ENCODE measurements at regions not wholly inside any gene's neighbourhood (a gene's known extent, or its start where the extent isn't known, plus 50 kb on each side); places are given as distances from the start of the nearest gene placed in this dataset.
"Not testable (repeated sequence)": the region's sequence is repeated elsewhere in the genome, so short reads cannot be mapped to it uniquely, and the experiment has no call there.

DNA sequence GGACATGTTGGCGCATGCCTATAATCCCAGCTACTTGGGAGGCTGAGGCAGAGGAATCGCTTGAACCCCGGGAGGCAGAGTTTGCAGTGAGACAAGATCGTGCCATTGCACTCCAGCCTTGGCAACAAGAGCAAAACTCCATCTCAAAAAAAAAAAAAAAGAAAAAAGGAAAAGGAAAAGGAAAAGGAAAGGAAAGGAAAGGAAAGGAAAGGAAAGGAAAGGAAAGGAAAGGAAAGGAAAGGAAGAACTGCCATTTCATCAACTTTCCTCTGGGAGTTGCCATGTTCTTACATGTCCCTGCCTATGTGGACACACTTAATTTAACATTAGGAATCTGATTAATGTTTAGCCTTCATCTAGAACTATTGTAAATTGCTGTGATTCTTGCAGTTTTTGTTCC lies 287.9 kb upstream of the LRP1B start:
- CTCF ChIA-PET, H3K4me1 Mint-ChIP-seq: not testable (repeated sequence)

GRCh38 chr2:142416996-142417395 lies 286.2 kb upstream of the LRP1B start:
- DNase-seq, result no peak
- CTCF ChIA-PET, result no interaction called here
- ATAC-seq, result no peak
- no peaks in the 10 kb centered on the region for H3K9me3 Mint-ChIP-seq (ENCODE audit: low read depth)
- H3K4me3 Mint-ChIP-seq, result no peak overlapping the region
- no peaks in the 10 kb centered on the region for H3K27me3 Mint-ChIP-seq
- H3K4me1 Mint-ChIP-seq, result no peaks in the 10 kb centered on the region
- no peak overlapping the region for H3K27ac Mint-ChIP-seq
- H3K36me3 Mint-ChIP-seq, result no peaks in the 10 kb centered on the region

More for the DNA sequence above, 287.9 kb upstream of the LRP1B start:
- not testable (repeated sequence) for H3K27ac Mint-ChIP-seq; H3K4me3 Mint-ChIP-seq; ATAC-seq; DNase-seq; H3K36me3 Mint-ChIP-seq; H3K27me3 Mint-ChIP-seq; H3K9me3 Mint-ChIP-seq (ENCODE audit: low read depth)

GRCh38 chr2:142415461-142415860 lies 284.6 kb upstream of the LRP1B start:
- no peaks in the 10 kb centered on the region for H3K36me3 Mint-ChIP-seq
- CTCF ChIA-PET, result no interaction called here
- DNase-seq (no peak), ATAC-seq (no peak)
- H3K9me3 Mint-ChIP-seq (ENCODE audit: low read depth), result no peaks in the 10 kb centered on the region
- H3K4me3 Mint-ChIP-seq, result no peak overlapping the region
- no peaks in the 10 kb centered on the region for H3K27me3 Mint-ChIP-seq
- H3K27ac Mint-ChIP-seq, result no peak overlapping the region
- H3K4me1 Mint-ChIP-seq, result no peaks in the 10 kb centered on the region

GRCh38 chr2:142398212-142398611 lies 267.4 kb upstream of the LRP1B start:
- Mint-ChIP-seq H3K4me1 (no peaks in the 10 kb centered on the region), H3K36me3 (no peaks in the 10 kb centered on the region), H3K27ac (no peak overlapping the region), H3K9me3 (ENCODE audit: low read depth) (peaks cover 15% of the 10 kb centered on the region), H3K4me3 (no peak overlapping the region), H3K27me3 (no peaks in the 10 kb centered on the region)
- no peak for ATAC-seq
- DNase-seq, result no peak
- CTCF ChIA-PET, result no interaction called here

- no peak for ATAC-seq
- H3K4me3 Mint-ChIP-seq, result no peak overlapping the region
- H3K4me1 Mint-ChIP-seq, result no peaks in the 10 kb centered on the region
- H3K36me3 Mint-ChIP-seq, result no peaks in the 10 kb centered on the region
- no peak for DNase-seq
- peaks cover 15% of the 10 kb centered on the region for H3K9me3 Mint-ChIP-seq (ENCODE audit: low read depth)
- H3K27ac Mint-ChIP-seq, result no peak overlapping the region
- no peaks in the 10 kb centered on the region for H3K27me3 Mint-ChIP-seq
- CTCF ChIA-PET, result no interaction called here
These were observed 264.5 kb upstream of the LRP1B start for GRCh38 chr2:142395291-142395690.

GRCh38 chr2:142380372-142380771 lies 249.6 kb upstream of the LRP1B start:
- no peaks in the 10 kb centered on the region for H3K4me1 Mint-ChIP-seq
- H3K27me3 Mint-ChIP-seq, result no peaks in the 10 kb centered on the region
- no peak for ATAC-seq
- H3K36me3 Mint-ChIP-seq, result no peaks in the 10 kb centered on the region
- CTCF ChIA-PET, result no interaction called here
- no peak overlapping the region for H3K4me3 Mint-ChIP-seq
- no peaks in the 10 kb centered on the region for H3K9me3 Mint-ChIP-seq (ENCODE audit: low read depth)
- H3K27ac Mint-ChIP-seq, result no peak overlapping the region
- DNase-seq, result no peak

GRCh38 chr2:142362069-142362468 lies 231.3 kb upstream of the LRP1B start:
- H3K36me3 Mint-ChIP-seq; H3K27me3 Mint-ChIP-seq; DNase-seq; H3K27ac Mint-ChIP-seq; CTCF ChIA-PET; H3K9me3 Mint-ChIP-seq (ENCODE audit: low read depth); ATAC-seq; H3K4me1 Mint-ChIP-seq; H3K4me3 Mint-ChIP-seq: not testable (repeated sequence)

DNA sequence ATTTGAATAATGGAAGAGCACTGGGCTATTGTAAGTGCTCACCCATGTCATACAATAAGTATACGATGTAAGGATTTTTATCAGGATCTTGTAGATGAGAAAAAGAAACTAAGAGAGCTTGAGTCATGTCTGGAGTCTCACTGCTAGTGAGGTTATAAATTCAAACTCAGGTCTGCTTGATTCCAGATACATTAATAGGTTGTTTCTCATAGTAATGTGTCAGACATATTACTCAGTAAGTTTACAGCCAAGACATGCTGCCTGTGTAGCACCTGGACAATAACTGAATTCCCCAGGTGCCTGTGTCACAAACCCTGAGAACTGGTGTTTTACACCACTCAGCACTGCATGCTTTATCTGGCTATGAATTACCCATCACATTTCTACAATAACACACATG lies 216.9 kb upstream of the LRP1B start:
- CTCF ChIA-PET, result no interaction called here

GRCh38 chr2:142339261-142339660 lies 208.4 kb upstream of the LRP1B start:
- Mint-ChIP-seq H3K36me3 (no peaks in the 10 kb centered on the region), H3K4me1 (no peaks in the 10 kb centered on the region), H3K9me3 (ENCODE audit: low read depth) (peaks cover 16% of the 10 kb centered on the region), H3K27ac (no peak overlapping the region), H3K27me3 (no peaks in the 10 kb centered on the region), H3K4me3 (no peak overlapping the region)
- CTCF ChIA-PET, result no interaction called here
- ATAC-seq (no peak), DNase-seq (no peak)

More for the DNA sequence above, 216.9 kb upstream of the LRP1B start:
- no peaks in the 10 kb centered on the region for H3K4me1 Mint-ChIP-seq
- H3K27me3 Mint-ChIP-seq, result no peaks in the 10 kb centered on the region
- no peak overlapping the region for H3K27ac Mint-ChIP-seq
- H3K4me3 Mint-ChIP-seq, result no peak overlapping the region
- peaks cover 4% of the 10 kb centered on the region for H3K9me3 Mint-ChIP-seq (ENCODE audit: low read depth)
- H3K36me3 Mint-ChIP-seq, result no peaks in the 10 kb centered on the region
- ATAC-seq (no peak), DNase-seq (no peak)

DNA sequence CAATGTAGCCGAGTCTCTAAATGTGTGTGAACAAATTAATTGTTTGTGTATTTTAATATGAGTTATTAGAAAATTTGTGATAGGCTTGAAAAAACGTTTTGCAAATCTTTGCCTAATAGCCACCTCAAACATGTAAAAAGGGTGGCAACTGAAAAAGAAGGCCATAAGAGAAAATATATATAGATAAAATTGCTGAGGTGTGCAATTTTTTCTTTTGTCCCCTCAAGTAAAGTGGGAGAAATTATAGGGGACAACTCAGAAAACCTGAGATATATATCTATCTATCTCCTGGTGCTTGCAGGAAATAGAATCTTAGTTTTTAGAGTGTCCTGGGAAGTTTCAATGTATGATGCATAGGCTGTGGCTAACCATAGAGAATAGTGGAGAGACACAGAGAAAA lies 201.4 kb upstream of the LRP1B start:
- Mint-ChIP-seq H3K4me1 (no peaks in the 10 kb centered on the region), H3K27ac (no peak overlapping the region), H3K27me3 (no peaks in the 10 kb centered on the region), H3K4me3 (no peak overlapping the region), H3K36me3 (no peaks in the 10 kb centered on the region), H3K9me3 (ENCODE audit: low read depth) (peaks cover 5% of the 10 kb centered on the region)
- ATAC-seq (no peak), DNase-seq (no peak)
- CTCF ChIA-PET, result no interaction called here

- CTCF ChIA-PET, result no interaction called here
- Mint-ChIP-seq H3K27ac (no peak overlapping the region), H3K4me1 (no peaks in the 10 kb centered on the region), H3K36me3 (no peaks in the 10 kb centered on the region), H3K4me3 (no peak overlapping the region), H3K9me3 (ENCODE audit: low read depth) (peaks cover 5% of the 10 kb centered on the region), H3K27me3 (no peaks in the 10 kb centered on the region)
- DNase-seq (no peak), ATAC-seq (no peak)
These were observed 199.6 kb upstream of the LRP1B start for GRCh38 chr2:142330458-142330857.

GRCh38 chr2:142325870-142326269 lies 195.1 kb upstream of the LRP1B start:
- Mint-ChIP-seq H3K4me3 (no peak overlapping the region), H3K27me3 (no peaks in the 10 kb centered on the region), H3K27ac (no peak overlapping the region), H3K9me3 (ENCODE audit: low read depth) (no peaks in the 10 kb centered on the region), H3K36me3 (no peaks in the 10 kb centered on the region), H3K4me1 (no peaks in the 10 kb centered on the region)
- DNase-seq (no peak), ATAC-seq (no peak)
- CTCF ChIA-PET, result no interaction called here

GRCh38 chr2:142323206-142323605 lies 192.4 kb upstream of the LRP1B start:
- CTCF ChIA-PET, result no interaction called here
- no peak for ATAC-seq
- no peak overlapping the region for H3K27ac Mint-ChIP-seq
- H3K27me3 Mint-ChIP-seq, result no peaks in the 10 kb centered on the region
- DNase-seq, result no peak
- H3K4me3 Mint-ChIP-seq, result no peak overlapping the region
- H3K36me3 Mint-ChIP-seq, result no peaks in the 10 kb centered on the region
- no peaks in the 10 kb centered on the region for H3K4me1 Mint-ChIP-seq
- peaks cover 2% of the 10 kb centered on the region for H3K9me3 Mint-ChIP-seq (ENCODE audit: low read depth)

- CTCF ChIA-PET, result no interaction called here
- no peak overlapping the region for H3K4me3 Mint-ChIP-seq
- H3K27ac Mint-ChIP-seq, result no peak overlapping the region
- ATAC-seq, result no peak
- no peaks in the 10 kb centered on the region for H3K36me3 Mint-ChIP-seq
- H3K4me1 Mint-ChIP-seq, result no peaks in the 10 kb centered on the region
- H3K9me3 Mint-ChIP-seq (ENCODE audit: low read depth), result peaks cover 4% of the 10 kb centered on the region
- no peaks in the 10 kb centered on the region for H3K27me3 Mint-ChIP-seq
- no peak for DNase-seq
These were observed 191.0 kb upstream of the LRP1B start for GRCh38 chr2:142321706-142322280.

DNA sequence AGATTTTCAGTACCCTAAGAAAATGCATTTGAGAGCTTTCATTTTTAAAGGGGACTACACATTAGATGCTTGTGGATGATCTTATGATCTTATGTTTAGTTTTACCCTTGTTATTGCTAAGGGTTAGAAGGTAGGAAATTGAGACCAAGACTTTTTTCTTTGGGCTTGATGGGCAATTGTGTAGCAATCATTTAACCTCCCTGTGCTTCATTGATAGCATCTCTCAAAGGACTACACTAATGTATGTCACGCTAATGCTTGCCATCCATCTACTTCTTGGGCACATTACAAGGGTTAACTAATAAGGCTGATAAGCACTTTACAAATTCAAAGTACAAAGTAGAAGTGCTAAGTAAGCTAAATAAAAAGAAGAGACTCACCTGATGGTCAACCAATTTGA lies 189.3 kb upstream of the LRP1B start:
- H3K36me3 Mint-ChIP-seq, result no peaks in the 10 kb centered on the region
- H3K9me3 Mint-ChIP-seq (ENCODE audit: low read depth), result peaks cover 7% of the 10 kb centered on the region
- H3K4me3 Mint-ChIP-seq, result no peak overlapping the region
- DNase-seq (no peak), ATAC-seq (no peak)
- no peaks in the 10 kb centered on the region for H3K27me3 Mint-ChIP-seq
- no peaks in the 10 kb centered on the region for H3K4me1 Mint-ChIP-seq
- CTCF ChIA-PET, result no interaction called here
- no peak overlapping the region for H3K27ac Mint-ChIP-seq

Data from activated CD8-positive, alpha-beta memory T cell treated with anti-CD3 and anti-CD28 coated beads, Interleukin-2, amount 10 ng/mL, durations not matched to agents 7 days and 5 days (primary cell).